OCI-LY7 (cell line): ENCODE measurements at regions not wholly inside any gene's neighbourhood (a gene's known extent, or its start where the extent isn't known, plus 50 kb on each side); places are given as distances from the start of the nearest gene placed in this dataset.

Source experiments
- BruUV-seq: library from RNA; stranded (reverse); fragments of 400-500 nt; replicated peaks from 2 replicates; lab custom pipeline; 2021; lab: Mats Ljungman, UMichigan
- CTCF ChIA-PET: fragments of 300-600 bp; sonication (Branson Sonifier 250); formaldehyde crosslinking; loops from one replicate; lab custom pipeline; 2022; ENCODE audit warnings: antibody characterized with exemption; ENCODE audit not compliant: unreplicated experiment; lab: Charles Lee
- POLR2A ChIA-PET: fragments of 300-600 bp; sonication (Branson Sonifier 250); formaldehyde crosslinking; loops from one replicate; lab custom pipeline; 2022; ENCODE audit warnings: antibody characterized with exemption; lab: Charles Lee
- DNase-seq: peaks from one replicate; pipeline ENCODE4 v3.0.0-alpha.2; 2015; ENCODE audit warnings: low spot score
- H2AFZ ChIP-seq: fragments of 200-600 bp; sonication (generic), shearing (Covaris generic); 2 replicates; pipeline ENCODE4 v1.6.1; 2014; ENCODE audit warnings: mild to moderate bottlenecking, antibody characterized with exemption, low read length, moderate library complexity
- H3K27ac ChIP-seq: fragments of 200-600 bp; sonication (generic); 2 replicates; pipeline ENCODE4 v1.5.1; 2014; ENCODE audit warnings: mixed run types, low read depth, mild to moderate bottlenecking, moderate library complexity, low read length, inconsistent platforms; ENCODE audit not compliant: poor library complexity, severe bottlenecking
- H3K36me3 ChIP-seq: fragments of 200-600 bp; sonication (generic); 2 replicates; pipeline ENCODE4 v1.6.1; 2014; ENCODE audit warnings: mild to moderate bottlenecking, antibody characterized with exemption, low read length, moderate library complexity, mixed read lengths; ENCODE audit not compliant: insufficient read depth
- H3K4me1 ChIP-seq: fragments of 200-600 bp; sonication (generic); 2 replicates; pipeline ENCODE4 v1.5.1; 2014; ENCODE audit warnings: mild to moderate bottlenecking, low read length; ENCODE audit not compliant: insufficient read depth, poor library complexity, severe bottlenecking
- H3K4me2 ChIP-seq: fragments of 200-600 bp; sonication (generic); 2 replicates; pipeline ENCODE4 v1.6.1; 2014; ENCODE audit warnings: mild to moderate bottlenecking, low read length
- H3K4me3 ChIP-seq: fragments of 200-600 bp; sonication (generic); 2 replicates; pipeline ENCODE4 v1.5.1; 2014; ENCODE audit warnings: mild to moderate bottlenecking, low read depth, low read length; ENCODE audit not compliant: poor library complexity, severe bottlenecking
- H3K79me2 ChIP-seq: fragments of 200-600 bp; sonication (generic); 2 replicates; pipeline ENCODE4 v1.6.1; 2016; ENCODE audit warnings: low read depth, mild to moderate bottlenecking, low read length, moderate library complexity, mixed read lengths; ENCODE audit not compliant: insufficient read depth
- H3K9me2 ChIP-seq: fragments of 200-600 bp; sonication (generic); 2 replicates; pipeline ENCODE4 v1.6.1; 2016; ENCODE audit warnings: mild to moderate bottlenecking, low read length, mixed read lengths; ENCODE audit not compliant: insufficient read depth
- H3K9me3 ChIP-seq: fragments of 200-600 bp; sonication (generic); 2 replicates; pipeline ENCODE4 v1.6.1; 2014; ENCODE audit warnings: mild to moderate bottlenecking, mixed run types, low read length, mixed read lengths
- H4K20me1 ChIP-seq: fragments of 200-600 bp; sonication (generic); 2 replicates; pipeline ENCODE4 v1.6.1; 2014; ENCODE audit warnings: mild to moderate bottlenecking, antibody characterized with exemption, low read length, moderate library complexity, mixed read lengths; ENCODE audit not compliant: insufficient read depth
- CTCF ChIP-seq: fragments of 200-600 bp; sonication (generic); conservative IDR thresholded peaks from 2 replicates; pipeline ENCODE4 v1.5.1; 2014; ENCODE audit warnings: mild to moderate bottlenecking, antibody characterized with exemption, low read length, moderate library complexity, mixed read lengths
- EZH2phosphoT487 ChIP-seq: fragments of 200-600 bp; sonication (generic); IDR thresholded peaks from 2 replicates; pipeline ENCODE4 v1.6.1; 2018; ENCODE audit warnings: low read depth, borderline replicate concordance, mild to moderate bottlenecking, mixed run types, antibody characterized with exemption, low read length, moderate library complexity, mixed read lengths
- intact Hi-C: fragments of 100-400 bp; cut with micrococcal nuclease; formaldehyde crosslinking; loops from one replicate; pipeline ENCODE4 v1.10.0; 2022; ENCODE audit not compliant: unreplicated experiment

DNA sequence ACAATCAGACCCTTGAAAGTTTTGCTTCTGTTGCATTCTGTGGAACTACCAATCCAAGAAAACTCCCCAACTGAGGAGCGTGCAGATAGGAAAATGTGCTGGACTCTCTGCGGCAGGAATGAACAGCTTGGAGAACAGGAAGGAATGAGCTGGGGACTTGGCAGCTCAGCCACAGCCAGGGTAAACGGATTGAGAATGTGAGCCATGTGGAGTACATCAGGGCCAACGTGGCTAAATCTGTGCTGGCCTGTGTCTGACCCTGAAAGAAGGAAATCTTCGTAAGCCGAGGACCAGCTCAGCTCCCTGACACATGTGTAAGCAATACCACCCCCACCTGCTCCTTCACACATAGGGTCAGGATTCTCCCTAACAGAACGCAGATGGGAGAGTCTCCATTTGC, 1023.7 kb downstream of the BCL11A start:
- BruUV-seq = no TSS peak
- TF ChIP-seq CTCF = no peak
- no peak for TF ChIP-seq EZH2phosphoT487
- POLR2A ChIA-PET = no interaction called here

GRCh38 chr2:59528525-59528924, 1024.9 kb downstream of the BCL11A start:
- H3K4me3 ChIP-seq = no peak overlapping the region

More for the DNA sequence above, 1023.7 kb downstream of the BCL11A start:
- CTCF ChIA-PET = no interaction called here
- H4K20me1 ChIP-seq = no peaks in the 10 kb centered on the region
- H3K4me1 ChIP-seq = no peaks in the 10 kb centered on the region
- no peak overlapping the region for H3K4me3 ChIP-seq
- H3K9me3 ChIP-seq = no peaks in the 10 kb centered on the region
- no peaks in the 10 kb centered on the region for H3K36me3 ChIP-seq
- DNase-seq = no peak
- H2AFZ ChIP-seq = no peak overlapping the region
- no peak overlapping the region for H3K4me2 ChIP-seq
- intact Hi-C loops = no loop called here
- H3K27ac ChIP-seq = no peak overlapping the region
- H3K79me2 ChIP-seq = no peaks in the 10 kb centered on the region
- H3K9me2 ChIP-seq = no peaks in the 10 kb centered on the region

GRCh38 chr2:59502981-59503380, 1050.5 kb downstream of the BCL11A start:
- no peak for TF ChIP-seq CTCF
- TF ChIP-seq EZH2phosphoT487 = no peak
- Histone ChIP-seq H3K4me3 (no peak overlapping the region), H3K9me3 (no peaks in the 10 kb centered on the region), H3K36me3 (no peaks in the 10 kb centered on the region), H4K20me1 (no peaks in the 10 kb centered on the region), H3K27ac (no peak overlapping the region), H3K79me2 (no peaks in the 10 kb centered on the region), H3K9me2 (no peaks in the 10 kb centered on the region), H3K4me2 (no peak overlapping the region), H2AFZ (no peak overlapping the region), H3K4me1 (no peaks in the 10 kb centered on the region)
- CTCF ChIA-PET = no interaction called here
- BruUV-seq = no TSS peak
- no peak for DNase-seq
- POLR2A ChIA-PET = no interaction called here
- intact Hi-C loops = no loop called here

More at GRCh38 chr2:59528525-59528924, 1024.9 kb downstream of the BCL11A start:
- Histone ChIP-seq H3K4me2 (no peak overlapping the region), H3K9me3 (no peaks in the 10 kb centered on the region), H3K27ac (no peak overlapping the region), H4K20me1 (no peaks in the 10 kb centered on the region; the same call in 1 of the 2 replicates), H3K36me3 (no peaks in the 10 kb centered on the region), H3K79me2 (no peaks in the 10 kb centered on the region), H3K9me2 (no peaks in the 10 kb centered on the region), H3K4me1 (no peaks in the 10 kb centered on the region), H2AFZ (no peak overlapping the region)
- CTCF ChIA-PET = no interaction called here
- DNase-seq = peak; percentile 1
- intact Hi-C loops = no loop called here
- POLR2A ChIA-PET = no interaction called here
- BruUV-seq = no TSS peak
- TF ChIP-seq CTCF (no peak), EZH2phosphoT487 (no peak)
